Upper lobe of right lung (tissue), 1 donor: ENCODE measurements at regions not wholly inside any gene's neighbourhood (a gene's known extent, or its start where the extent isn't known, plus 50 kb on each side); places are given as distances from the start of the nearest gene placed in this dataset.

Experiments used
- ATAC-seq: fragments of 200-7000 bp; cut with Tn5 transposase; one replicate; pipeline ENCODE4 v1.9.1; 2020; ENCODE audit warnings: mild to moderate bottlenecking, moderate library complexity
- DNase-seq: peaks from one replicate; pipeline ENCODE4 v3.0.0-alpha.2; 2020
- H3K27ac ChIP-seq: fragments of 200-600 bp; one replicate; pipeline ENCODE4 v1.8.0; 2022
- H3K27me3 ChIP-seq: fragments of 200-600 bp; one replicate; pipeline ENCODE4 v1.8.0; 2022; ENCODE audit warnings: mild to moderate bottlenecking
- H3K36me3 ChIP-seq: fragments of 200-600 bp; one replicate; pipeline ENCODE4 v1.8.0; 2022
- H3K4me1 ChIP-seq: fragments of 200-600 bp; one replicate; pipeline ENCODE4 v1.8.0; 2022
- H3K4me3 ChIP-seq: fragments of 200-600 bp; one replicate; pipeline ENCODE4 v1.8.0; 2022; ENCODE audit warnings: mild to moderate bottlenecking
- H3K9me3 ChIP-seq: fragments of 200-600 bp; one replicate; pipeline ENCODE4 v1.8.0; 2022
- CTCF ChIP-seq: fragments of 200-600 bp; IDR thresholded peaks from one replicate; pipeline ENCODE4 v1.8.0; 2022; ENCODE audit warnings: antibody characterized with exemption
- intact Hi-C: fragments of 100-400 bp; cut with DNase I; formaldehyde crosslinking; loops from one replicate; pipeline ENCODE4 v1.11.0; 2022
- donor health status: DM: no; HTN: yes; CAD: no; lungs with severe emphysema.

GRCh38 chr12:66061557-66062289 lies 68.8 kb downstream of the LLPH start:
- Histone ChIP-seq H3K4me3 (no peak overlapping the region), H3K27ac (no peak overlapping the region), H3K27me3 (no peaks in the 10 kb centered on the region), H3K4me1 (no peaks in the 10 kb centered on the region), H3K9me3 (no peaks in the 10 kb centered on the region), H3K36me3 (no peaks in the 10 kb centered on the region)
- TF ChIP-seq CTCF = no peak
- no peak for ATAC-seq
- DNase-seq = no peak
- intact Hi-C loops = no loop called here

GRCh38 chr12:66061076-66061475 lies 69.5 kb downstream of the LLPH start:
- H3K27me3 ChIP-seq = no peaks in the 10 kb centered on the region
- intact Hi-C loops = no loop called here
- ATAC-seq = no peak

GRCh38 chr12:66060163-66060907 lies 70.2 kb downstream of the LLPH start:
- TF ChIP-seq CTCF = no peak
- ATAC-seq = no peak

More at GRCh38 chr12:66061076-66061475, 69.5 kb downstream of the LLPH start:
- H3K27ac ChIP-seq = no peak overlapping the region
- no peaks in the 10 kb centered on the region for H3K36me3 ChIP-seq
- no peaks in the 10 kb centered on the region for H3K4me1 ChIP-seq
- no peak for DNase-seq
- H3K4me3 ChIP-seq = no peak overlapping the region
- no peak for TF ChIP-seq CTCF
- no peaks in the 10 kb centered on the region for H3K9me3 ChIP-seq

GRCh38 chr12:66059666-66060065 lies 70.9 kb downstream of the LLPH start:
- DNase-seq (no peak), ATAC-seq (no peak)
- intact Hi-C loops = no loop called here
- no peak overlapping the region for H3K27ac ChIP-seq
- H3K4me3 ChIP-seq = no peak overlapping the region
- no peak for TF ChIP-seq CTCF
- H3K4me1 ChIP-seq = no peaks in the 10 kb centered on the region
- H3K27me3 ChIP-seq = no peaks in the 10 kb centered on the region
- no peaks in the 10 kb centered on the region for H3K9me3 ChIP-seq
- no peaks in the 10 kb centered on the region for H3K36me3 ChIP-seq

More at GRCh38 chr12:66060163-66060907, 70.2 kb downstream of the LLPH start:
- DNase-seq = no peak
- Histone ChIP-seq H3K4me3 (no peak overlapping the region), H3K4me1 (no peaks in the 10 kb centered on the region), H3K27me3 (no peaks in the 10 kb centered on the region), H3K9me3 (no peaks in the 10 kb centered on the region), H3K27ac (no peak overlapping the region), H3K36me3 (no peaks in the 10 kb centered on the region)
- intact Hi-C loops = no loop called here

GRCh38 chr12:66058554-66058953 lies 72.0 kb downstream of the LLPH start:
- DNase-seq (no peak), ATAC-seq (no peak)
- intact Hi-C loops = no loop called here
- no peak for TF ChIP-seq CTCF
- Histone ChIP-seq H3K9me3 (no peaks in the 10 kb centered on the region), H3K36me3 (no peaks in the 10 kb centered on the region), H3K27ac (no peak overlapping the region), H3K4me1 (no peaks in the 10 kb centered on the region), H3K27me3 (peaks cover 1% of the 10 kb centered on the region), H3K4me3 (no peak overlapping the region)
